Pulmonary artery endothelial cell (primary cell): ENCODE measurements at regions not wholly inside any gene's neighbourhood (a gene's known extent, or its start where the extent isn't known, plus 50 kb on each side); places are given as distances from the start of the nearest gene placed in this dataset.
"Not testable (repeated sequence)": the region's sequence is repeated elsewhere in the genome, so short reads cannot be mapped to it uniquely, and the experiment has no call there.

ENCODE experiments used
- DNase-seq: peaks from one replicate; pipeline ENCODE4 v3.0.0-alpha.2; 2011; ENCODE audit warnings: low read depth, low spot score

DNA sequence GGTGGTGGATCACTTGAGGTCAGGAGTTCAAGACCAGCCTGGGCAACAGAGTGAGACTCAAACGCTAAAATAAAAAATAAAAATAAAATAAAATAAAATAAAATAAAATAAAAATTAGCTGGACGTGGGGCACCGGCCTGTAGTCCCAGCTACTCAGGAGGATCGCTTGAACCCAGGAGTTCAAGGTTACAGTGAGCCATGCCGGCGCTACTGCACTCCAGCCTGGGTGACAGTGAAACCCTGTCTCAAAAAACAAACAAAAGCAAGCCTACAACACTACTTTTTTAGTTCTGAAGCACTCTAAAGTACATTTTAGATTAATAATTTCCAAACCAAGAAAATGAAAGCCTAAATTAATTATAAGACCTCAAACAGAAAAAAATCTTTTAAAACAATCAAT, 56.2 kb upstream of the ZSCAN2 start:
- DNase-seq, result not testable (repeated sequence)

GRCh38 chr15:84547150-84547549, 53.7 kb upstream of the ZSCAN2 start:
- not testable (repeated sequence) for DNase-seq

DNA sequence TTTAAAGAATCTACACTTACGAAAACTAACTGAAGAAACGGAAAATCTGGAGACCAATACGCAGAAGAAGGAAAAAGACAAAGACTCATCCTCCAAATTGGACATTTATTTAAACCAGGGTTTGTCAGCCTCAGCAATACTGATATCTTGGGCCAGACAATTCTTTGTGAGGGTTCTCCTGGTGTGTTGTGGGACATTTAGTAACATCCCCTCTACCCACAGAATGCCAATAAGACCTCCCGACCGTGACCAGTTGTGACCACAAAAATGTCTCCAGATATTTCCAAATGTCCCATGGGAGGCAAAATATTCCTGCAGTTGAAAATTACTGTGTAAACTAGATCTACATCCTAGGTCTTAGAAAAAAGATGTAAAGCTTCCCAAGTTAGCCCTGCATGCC, 50.3 kb upstream of the ZSCAN2 start:
- DNase-seq, result not testable (repeated sequence)
